ENCODE measurements at regions not wholly inside any gene's neighbourhood (a gene's known extent, or its start where the extent isn't known, plus 50 kb on each side); places are given as distances from the start of the nearest gene placed in this dataset.

DNA sequence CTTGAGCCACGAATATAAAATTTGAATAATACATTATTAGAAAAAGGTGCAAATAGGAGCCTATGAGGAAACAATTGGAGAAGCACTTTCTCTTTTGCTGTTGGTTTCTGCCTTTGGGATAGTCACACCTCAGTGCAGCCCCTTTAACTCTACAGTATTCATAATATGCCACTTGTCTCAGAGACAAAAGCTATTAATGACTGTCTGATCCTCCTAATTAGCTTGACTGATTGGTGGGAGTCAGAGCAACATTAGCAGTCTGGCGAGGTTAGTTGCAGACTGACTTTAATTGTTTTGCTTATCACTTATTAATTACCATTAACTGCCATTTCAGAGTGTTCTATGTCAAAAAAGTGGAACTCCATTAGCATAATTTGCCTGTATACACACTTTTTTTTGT lies 225.0 kb upstream of the ARHGEF26 start:
- no peak for DNase-seq
- H3K36me3 Mint-ChIP-seq: no peaks in the 10 kb centered on the region
- ATAC-seq (ENCODE audit: low read depth in 2 of 2): no peak
- no peaks in the 10 kb centered on the region for H3K27me3 Mint-ChIP-seq
- H3K27ac Mint-ChIP-seq: no peak overlapping the region
- H3K4me3 Mint-ChIP-seq: no peak overlapping the region
- H3K9me3 Mint-ChIP-seq: no peaks in the 10 kb centered on the region
- no peaks in the 10 kb centered on the region for H3K4me1 Mint-ChIP-seq

DNA sequence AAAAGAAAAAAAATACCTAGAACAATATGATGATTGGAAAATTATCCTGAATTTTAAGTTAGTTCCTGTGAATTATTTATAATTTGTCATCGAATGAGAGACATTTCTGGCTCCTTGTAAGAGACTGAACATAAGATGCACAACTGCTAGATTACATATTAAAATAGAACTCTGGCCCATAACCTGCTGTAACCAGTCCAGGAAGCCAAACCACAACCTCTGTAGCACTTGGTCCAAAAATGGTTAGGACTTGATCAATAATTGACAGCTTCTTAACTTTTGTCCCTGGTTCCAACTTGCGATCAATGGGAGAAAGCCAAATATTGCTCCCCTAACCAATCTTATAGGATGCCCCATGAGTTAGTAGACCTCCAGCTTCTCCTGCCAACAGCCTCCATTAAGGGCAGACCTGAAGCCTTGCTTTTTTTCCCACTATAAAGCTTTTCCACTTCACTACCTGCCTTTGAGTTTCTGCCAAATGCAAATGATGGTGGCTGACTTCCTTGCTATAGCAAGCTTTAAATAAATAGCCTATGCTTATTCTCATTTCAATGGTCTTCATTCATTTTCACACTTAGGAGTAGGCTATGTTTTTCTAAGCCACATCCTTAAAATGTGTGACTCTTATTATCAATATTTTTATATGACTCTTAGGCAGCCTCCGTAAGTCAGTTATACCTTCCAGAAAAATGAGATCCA lies 224.0 kb upstream of the ARHGEF26 start:
- Mint-ChIP-seq H3K36me3 (no peaks in the 10 kb centered on the region), H3K4me1 (no peaks in the 10 kb centered on the region), H3K4me3 (no peak overlapping the region), H3K27ac (no peak overlapping the region), H3K27me3 (no peaks in the 10 kb centered on the region), H3K9me3 (no peaks in the 10 kb centered on the region)
- ATAC-seq (ENCODE audit: low read depth in 2 of 2) (no peak), DNase-seq (no peak)

DNA sequence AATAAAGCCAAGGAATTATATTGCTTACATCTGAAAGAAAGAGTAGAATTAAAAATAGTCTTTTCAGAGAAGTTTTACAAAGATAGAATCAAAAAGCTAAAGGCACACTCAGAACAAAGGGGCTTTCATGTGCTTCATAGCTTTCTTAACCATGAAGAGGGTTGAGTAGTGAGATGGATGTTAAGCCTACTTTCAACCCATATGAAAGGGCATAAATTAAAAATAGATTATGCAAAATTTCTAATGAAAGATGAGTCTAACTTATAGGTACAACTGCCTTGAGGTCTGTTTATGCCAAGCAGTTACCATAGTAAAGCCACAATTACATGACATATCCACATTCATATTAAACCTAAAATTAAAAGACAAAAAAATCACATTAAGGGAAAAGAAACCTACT lies 223.3 kb upstream of the ARHGEF26 start:
- DNase-seq (no peak), ATAC-seq (ENCODE audit: low read depth in 2 of 2) (no peak)
- Mint-ChIP-seq H3K4me1 (no peaks in the 10 kb centered on the region), H3K4me3 (no peak overlapping the region), H3K27ac (no peak overlapping the region), H3K36me3 (no peaks in the 10 kb centered on the region), H3K9me3 (no peaks in the 10 kb centered on the region), H3K27me3 (no peaks in the 10 kb centered on the region)

DNA sequence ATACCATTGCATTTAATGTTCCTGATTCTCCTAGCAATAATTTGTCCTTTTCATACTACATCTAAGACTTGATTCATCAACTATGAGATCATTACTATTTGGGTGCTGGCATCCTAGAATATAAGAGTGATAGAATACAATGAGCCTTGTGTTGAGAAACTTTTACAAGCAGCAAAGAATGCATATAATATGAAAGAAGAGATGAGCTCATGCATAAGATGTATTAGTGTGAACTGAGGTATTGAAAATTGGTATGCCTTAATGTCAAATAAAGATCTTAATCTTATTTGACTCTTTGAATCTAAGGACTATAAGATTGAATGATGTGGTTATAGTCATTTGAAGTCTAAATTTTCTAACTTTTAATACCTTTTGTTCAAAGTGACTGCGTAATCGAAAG lies 220.0 kb upstream of the ARHGEF26 start:
- Mint-ChIP-seq H3K4me1 (no peaks in the 10 kb centered on the region), H3K36me3 (no peaks in the 10 kb centered on the region), H3K27ac (no peak overlapping the region), H3K4me3 (no peak overlapping the region), H3K9me3 (peaks cover 0 to 9% (median 4%) of the 10 kb centered on the region in 7 donors), H3K27me3 (no peaks in the 10 kb centered on the region)
- DNase-seq (no peak), ATAC-seq (ENCODE audit: low read depth in 2 of 2) (no peak)

DNA sequence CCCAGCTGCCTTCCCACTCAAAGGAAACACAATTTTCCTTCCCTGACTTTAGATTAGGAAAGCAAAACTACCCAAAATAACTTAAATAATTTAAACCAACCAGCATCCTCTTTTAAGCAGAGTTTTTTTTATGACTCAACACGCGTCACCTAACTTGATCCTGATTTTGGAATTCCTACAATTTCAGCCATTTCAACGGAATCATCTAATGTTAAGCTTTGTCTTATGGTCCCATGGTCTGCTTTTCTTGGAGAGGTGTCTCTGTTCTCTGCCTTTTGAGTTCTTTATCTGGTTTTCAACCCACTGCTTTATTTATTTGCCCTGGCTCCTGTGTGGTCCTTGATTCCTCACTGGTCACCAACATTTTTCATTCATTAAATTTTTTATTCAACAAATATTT lies 219.2 kb upstream of the ARHGEF26 start:
- H3K27me3 Mint-ChIP-seq: no peaks in the 10 kb centered on the region
- H3K4me3 Mint-ChIP-seq: no peak overlapping the region
- no peak overlapping the region for H3K27ac Mint-ChIP-seq
- H3K4me1 Mint-ChIP-seq: no peaks in the 10 kb centered on the region
- DNase-seq (no peak), ATAC-seq (ENCODE audit: low read depth in 2 of 2) (no peak)
- peaks cover 0 to 9% (median 4%) of the 10 kb centered on the region in 7 donors for H3K9me3 Mint-ChIP-seq
- H3K36me3 Mint-ChIP-seq: no peaks in the 10 kb centered on the region

DNA sequence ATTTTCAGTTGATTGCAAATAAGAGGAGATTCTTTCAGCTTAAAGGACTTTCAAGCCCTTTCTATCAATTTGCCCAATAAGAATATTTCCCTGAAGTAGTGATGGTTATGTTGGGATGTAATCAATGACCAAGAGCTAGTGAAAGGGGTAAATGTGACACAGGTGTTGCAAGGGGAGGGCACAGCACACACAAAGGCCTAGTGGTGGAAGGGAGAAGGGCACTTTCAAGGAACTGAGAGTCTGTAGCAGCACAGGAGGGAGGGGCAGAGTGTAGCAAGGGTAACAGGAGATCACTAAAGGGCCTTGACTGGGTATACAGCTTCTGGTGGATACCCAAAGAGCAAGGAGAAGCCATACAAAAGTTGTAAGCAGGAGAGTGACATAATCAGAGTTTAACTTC lies 217.8 kb upstream of the ARHGEF26 start:
- no peaks in the 10 kb centered on the region for H3K27me3 Mint-ChIP-seq
- no peaks in the 10 kb centered on the region for H3K36me3 Mint-ChIP-seq
- peaks cover 0 to 9% (median 4%) of the 10 kb centered on the region in 7 donors for H3K9me3 Mint-ChIP-seq
- DNase-seq: no peak
- no peak overlapping the region for H3K4me3 Mint-ChIP-seq
- no peak for ATAC-seq (ENCODE audit: low read depth in 2 of 2)
- no peak overlapping the region for H3K27ac Mint-ChIP-seq
- H3K4me1 Mint-ChIP-seq: no peaks in the 10 kb centered on the region

DNA sequence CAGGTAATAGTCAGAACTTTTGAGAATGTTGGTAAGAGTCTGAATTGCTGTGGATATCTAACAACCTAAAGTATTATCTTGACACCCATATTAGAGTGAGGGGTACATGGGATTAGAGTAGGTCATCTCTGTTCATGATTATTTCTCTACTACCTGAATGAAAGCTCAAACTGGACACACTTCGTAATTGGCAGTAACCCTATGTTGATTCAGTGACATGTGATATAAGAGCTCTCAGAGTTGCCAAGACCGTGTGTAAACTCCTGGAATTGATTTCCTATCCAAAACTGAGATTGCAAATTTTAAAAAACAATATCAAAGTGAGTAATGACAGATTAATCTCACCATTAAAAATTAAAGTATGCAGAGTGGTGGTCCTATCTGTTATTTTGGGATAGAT lies 214.8 kb upstream of the ARHGEF26 start:
- DNase-seq (no peak), ATAC-seq (ENCODE audit: low read depth in 2 of 2) (no peak)
- Mint-ChIP-seq H3K36me3 (no peaks in the 10 kb centered on the region), H3K9me3 (peaks cover 0 to 9% (median 4%) of the 10 kb centered on the region in 7 donors), H3K27me3 (no peaks in the 10 kb centered on the region), H3K4me3 (no peak overlapping the region), H3K27ac (no peak overlapping the region), H3K4me1 (no peaks in the 10 kb centered on the region)

DNA sequence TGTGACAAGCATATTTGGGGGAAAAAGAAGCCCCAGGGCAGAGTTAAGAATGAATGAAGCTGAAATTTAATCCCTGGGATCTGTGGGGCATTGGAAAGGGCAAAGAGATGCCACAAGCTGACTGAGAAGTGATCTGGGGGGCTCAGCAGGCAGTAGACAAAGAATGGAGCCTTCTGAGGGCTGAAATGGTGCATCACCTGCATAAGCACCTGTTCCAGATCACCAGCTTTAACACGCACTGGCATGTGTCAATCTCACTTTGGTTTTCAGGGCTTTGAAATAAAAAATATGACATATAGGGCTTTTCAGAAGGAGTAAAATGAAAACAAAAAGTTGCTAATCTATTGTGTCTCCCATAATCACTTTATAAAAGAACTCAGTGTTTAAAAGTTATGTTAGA lies 210.8 kb upstream of the ARHGEF26 start:
- Mint-ChIP-seq H3K27me3 (peaks cover 0 to 3% (median 0%) of the 10 kb centered on the region in 3 donors), H3K27ac (no peak overlapping the region), H3K9me3 (peaks cover 0 to 5% (median 0%) of the 10 kb centered on the region in 7 donors), H3K4me3 (no peak overlapping the region), H3K36me3 (no peaks in the 10 kb centered on the region), H3K4me1 (no peaks in the 10 kb centered on the region)
- no peak for DNase-seq
- ATAC-seq (ENCODE audit: low read depth in 2 of 2): no peak

DNA sequence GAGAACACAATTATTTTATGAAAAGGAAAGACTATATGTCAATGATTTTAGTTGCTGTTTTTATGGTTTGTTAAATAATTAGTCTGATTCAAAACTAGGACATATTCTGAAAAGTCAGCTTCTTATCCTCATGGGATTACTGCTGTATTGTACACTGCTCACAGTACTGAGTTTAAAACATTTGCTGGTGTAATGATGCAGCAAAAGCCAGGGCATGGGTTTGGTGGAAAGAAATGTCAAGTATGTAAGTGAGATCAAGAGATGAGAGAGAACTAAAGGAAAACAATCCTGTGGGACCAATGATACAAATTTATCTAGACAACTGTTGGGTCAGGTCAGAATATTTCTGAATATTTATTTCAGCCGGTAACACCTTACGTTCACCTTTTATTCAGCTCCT lies 210.1 kb upstream of the ARHGEF26 start:
- Mint-ChIP-seq H3K4me3 (no peak overlapping the region), H3K9me3 (peaks cover 0 to 5% (median 0%) of the 10 kb centered on the region in 7 donors)

DNA sequence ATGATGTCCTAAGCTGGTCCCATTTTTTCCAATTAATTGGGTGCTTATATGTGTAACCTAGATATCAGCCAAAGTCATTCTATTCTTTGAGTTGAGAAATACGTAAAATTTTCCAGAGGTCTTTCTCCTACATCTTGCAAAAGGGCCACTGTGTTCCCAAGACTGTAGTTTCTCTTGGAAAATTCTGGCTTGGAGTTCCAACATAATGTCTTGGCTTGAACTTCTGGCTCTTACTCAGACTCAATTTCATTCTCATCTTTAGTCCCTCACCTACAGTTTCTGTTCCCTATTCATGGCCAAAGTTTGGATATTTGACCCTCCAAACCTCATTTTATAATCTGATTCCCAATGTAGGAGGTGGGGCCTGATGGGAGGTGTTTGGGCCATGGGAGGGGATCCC lies 201.4 kb upstream of the ARHGEF26 start:
- Mint-ChIP-seq H3K27ac (no peak overlapping the region), H3K4me1 (no peaks in the 10 kb centered on the region), H3K27me3 (no peaks in the 10 kb centered on the region), H3K36me3 (no peaks in the 10 kb centered on the region), H3K4me3 (no peak overlapping the region), H3K9me3 (peaks cover 0 to 17% (median 3%) of the 10 kb centered on the region in 7 donors)
- no peak for DNase-seq
- no peak for ATAC-seq (ENCODE audit: low read depth in 2 of 2)

More for the DNA sequence above, 210.1 kb upstream of the ARHGEF26 start:
- ATAC-seq (ENCODE audit: low read depth in 2 of 2): no peak
- no peak for DNase-seq
- Mint-ChIP-seq H3K27me3 (peaks cover 0 to 3% (median 0%) of the 10 kb centered on the region in 3 donors), H3K27ac (no peak overlapping the region), H3K36me3 (no peaks in the 10 kb centered on the region), H3K4me1 (no peaks in the 10 kb centered on the region)

DNA sequence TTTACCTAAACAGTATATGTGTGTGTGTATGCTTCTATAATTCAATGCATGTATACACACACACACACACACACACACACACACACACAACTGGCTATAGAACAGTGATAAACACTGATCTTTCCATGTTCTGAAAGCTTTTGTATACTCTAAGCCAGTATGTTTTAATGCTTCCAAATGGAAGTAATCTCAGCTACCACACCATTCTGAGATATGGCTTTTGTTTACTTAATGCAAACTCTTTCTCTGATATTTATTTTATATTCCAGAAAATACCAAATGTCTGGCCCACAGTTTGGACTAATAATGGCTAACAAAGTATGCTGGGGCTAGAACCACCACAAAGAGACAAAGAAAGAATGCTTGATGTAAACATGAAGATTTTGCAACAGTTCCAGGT lies 199.4 kb upstream of the ARHGEF26 start:
- DNase-seq: no peak
- H3K27ac Mint-ChIP-seq: no peak overlapping the region
- H3K36me3 Mint-ChIP-seq: no peaks in the 10 kb centered on the region
- ATAC-seq (ENCODE audit: low read depth in 2 of 2): no peak
- H3K4me1 Mint-ChIP-seq: no peaks in the 10 kb centered on the region
- H3K9me3 Mint-ChIP-seq: peaks cover 0 to 13% (median 3%) of the 10 kb centered on the region in 7 donors
- no peaks in the 10 kb centered on the region for H3K27me3 Mint-ChIP-seq
- no peak overlapping the region for H3K4me3 Mint-ChIP-seq

DNA sequence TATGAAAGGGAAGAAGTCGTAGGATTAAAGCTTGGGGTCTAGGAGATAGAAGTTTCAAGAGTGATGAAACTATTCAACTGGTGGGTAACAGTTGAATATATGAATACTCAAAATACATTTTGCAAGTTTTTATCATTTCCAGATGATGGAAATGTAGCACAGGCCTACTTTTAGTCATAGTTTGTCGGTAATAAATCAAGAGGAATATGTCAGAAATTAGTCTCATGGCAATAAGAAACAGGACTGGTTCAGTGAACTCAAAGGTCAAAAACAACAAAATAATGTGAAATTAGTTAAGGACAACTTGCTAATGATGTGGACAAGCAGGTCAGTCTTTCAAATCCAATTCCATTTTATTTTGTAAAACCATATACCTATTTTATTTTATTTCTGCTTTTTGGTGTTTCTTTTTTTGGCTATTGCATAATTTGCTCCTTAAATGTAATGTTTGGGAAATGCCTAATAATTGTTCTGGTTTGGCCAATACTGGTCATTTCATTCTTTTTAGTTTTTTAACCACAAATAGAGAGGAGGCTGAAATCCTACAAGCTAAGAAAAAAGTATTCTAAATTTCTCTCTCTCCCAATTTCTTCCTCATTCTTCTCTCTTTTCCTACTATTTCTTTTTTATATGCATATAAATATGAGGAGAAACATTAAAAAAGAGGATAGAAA lies 195.2 kb upstream of the ARHGEF26 start:
- no peak overlapping the region for H3K4me3 Mint-ChIP-seq
- no peaks in the 10 kb centered on the region for H3K27me3 Mint-ChIP-seq
- no peaks in the 10 kb centered on the region for H3K36me3 Mint-ChIP-seq
- DNase-seq (no peak), ATAC-seq (ENCODE audit: low read depth in 2 of 2) (no peak)
- H3K27ac Mint-ChIP-seq: no peak overlapping the region
- H3K4me1 Mint-ChIP-seq: no peaks in the 10 kb centered on the region
- peaks cover 0 to 6% (median 0%) of the 10 kb centered on the region in 7 donors for H3K9me3 Mint-ChIP-seq

DNA sequence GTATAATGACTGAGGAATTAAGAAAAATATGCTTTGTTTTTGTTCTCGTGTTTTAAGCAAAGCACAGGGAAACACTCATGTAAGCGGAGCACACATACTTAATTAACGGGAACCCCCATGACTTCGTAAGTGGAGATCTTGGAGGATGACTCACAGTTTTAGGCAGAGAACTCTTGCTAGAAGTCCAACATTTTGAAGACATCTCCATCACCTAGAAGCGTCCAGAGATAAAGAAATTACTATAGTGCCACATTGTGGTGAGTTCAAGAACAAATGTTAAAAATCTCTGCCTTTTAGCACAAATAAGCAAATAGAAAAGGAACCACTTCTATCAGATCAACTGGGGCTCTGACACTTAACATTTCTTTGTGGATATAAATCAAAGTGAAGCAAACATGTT lies 194.1 kb upstream of the ARHGEF26 start:
- Mint-ChIP-seq H3K36me3 (no peaks in the 10 kb centered on the region), H3K27ac (no peak overlapping the region), H3K9me3 (peaks cover 0 to 6% (median 0%) of the 10 kb centered on the region in 7 donors), H3K4me3 (no peak overlapping the region), H3K4me1 (no peaks in the 10 kb centered on the region), H3K27me3 (no peaks in the 10 kb centered on the region)
- no peak for DNase-seq
- no peak for ATAC-seq (ENCODE audit: low read depth in 2 of 2)

DNA sequence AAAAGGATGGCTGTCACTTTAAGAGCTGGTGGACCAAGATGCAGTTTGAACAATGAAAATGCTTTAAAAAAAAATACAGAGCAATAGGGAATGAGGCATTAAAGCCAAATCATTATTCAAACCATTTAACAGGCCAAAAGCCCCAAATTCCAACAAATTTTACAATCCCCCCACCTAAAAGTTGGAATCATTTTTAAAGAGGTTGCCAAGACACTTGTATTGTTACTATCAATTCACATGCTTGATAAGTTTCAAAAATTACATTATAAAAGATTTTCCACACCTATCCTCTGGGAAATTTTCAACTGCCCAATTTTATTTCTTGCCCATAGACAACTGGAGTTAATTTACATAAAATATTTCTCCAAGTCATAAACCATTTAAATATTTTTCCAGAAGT lies 192.3 kb upstream of the ARHGEF26 start:
- peaks cover 0 to 5% (median 0%) of the 10 kb centered on the region in 7 donors for H3K9me3 Mint-ChIP-seq
- H3K36me3 Mint-ChIP-seq: no peaks in the 10 kb centered on the region
- ATAC-seq (ENCODE audit: low read depth in 2 of 2) (no peak), DNase-seq (no peak)
- H3K4me1 Mint-ChIP-seq: no peaks in the 10 kb centered on the region
- H3K27me3 Mint-ChIP-seq: no peaks in the 10 kb centered on the region
- no peak overlapping the region for H3K4me3 Mint-ChIP-seq
- H3K27ac Mint-ChIP-seq: peak overlapping the region in 1 of 6 donors; percentile 30
